ENCODE measurements at regions not wholly inside any gene's neighbourhood (a gene's known extent, or its start where the extent isn't known, plus 50 kb on each side); places are given as distances from the start of the nearest gene placed in this dataset.

GRCh38 chr1:193939585-193939984 is 753.2 kb upstream of the B3GALT2 start:
- TF ChIP-seq GATA3 (IDR thresholded peaks at IDR 0.05; ENCODE audit: low read depth, low read length) = no peak
- TF ChIP-seq GATA2 (IDR thresholded peaks at IDR 0.05; ENCODE audit: low read depth, low read length) = no peak

- TF ChIP-seq GATA3 (IDR thresholded peaks at IDR 0.05; ENCODE audit: low read depth, low read length) (no peak), GATA2 (IDR thresholded peaks at IDR 0.05; ENCODE audit: low read depth, low read length) (no peak)
Observed at GRCh38 chr1:193937308-193937707, 750.9 kb upstream of the B3GALT2 start.

- TF ChIP-seq GATA3 (IDR thresholded peaks at IDR 0.05; ENCODE audit: low read depth, low read length) (no peak), GATA2 (IDR thresholded peaks at IDR 0.05; ENCODE audit: low read depth, low read length) (no peak)
Observed at GRCh38 chr1:193932979-193933378, 746.6 kb upstream of the B3GALT2 start.

GRCh38 chr1:193931356-193931755 is 744.9 kb upstream of the B3GALT2 start:
- no peak for TF ChIP-seq GATA2 (IDR thresholded peaks at IDR 0.05; ENCODE audit: low read depth, low read length)
- no peak for TF ChIP-seq GATA3 (IDR thresholded peaks at IDR 0.05; ENCODE audit: low read depth, low read length)

- TF ChIP-seq GATA3 (IDR thresholded peaks at IDR 0.05; ENCODE audit: low read depth, low read length) = no peak
- TF ChIP-seq GATA2 (IDR thresholded peaks at IDR 0.05; ENCODE audit: low read depth, low read length) = no peak
Observed at GRCh38 chr1:193929374-193930033, 743.1 kb upstream of the B3GALT2 start.

- TF ChIP-seq GATA2 (IDR thresholded peaks at IDR 0.05; ENCODE audit: low read depth, low read length) (no peak), GATA3 (IDR thresholded peaks at IDR 0.05; ENCODE audit: low read depth, low read length) (no peak)
Observed at GRCh38 chr1:193927550-193927949, 741.1 kb upstream of the B3GALT2 start.

GRCh38 chr1:193926956-193927355 is 740.5 kb upstream of the B3GALT2 start:
- TF ChIP-seq GATA3 (IDR thresholded peaks at IDR 0.05; ENCODE audit: low read depth, low read length) (no peak), GATA2 (IDR thresholded peaks at IDR 0.05; ENCODE audit: low read depth, low read length) (no peak)

- TF ChIP-seq GATA3 (IDR thresholded peaks at IDR 0.05; ENCODE audit: low read depth, low read length) = no peak
- no peak for TF ChIP-seq GATA2 (IDR thresholded peaks at IDR 0.05; ENCODE audit: low read depth, low read length)
Observed at GRCh38 chr1:193919827-193920226, 733.4 kb upstream of the B3GALT2 start.

- no peak for TF ChIP-seq GATA3 (IDR thresholded peaks at IDR 0.05; ENCODE audit: low read depth, low read length)
- TF ChIP-seq GATA2 (IDR thresholded peaks at IDR 0.05; ENCODE audit: low read depth, low read length) = no peak
Observed at GRCh38 chr1:193916452-193916851, 730.0 kb upstream of the B3GALT2 start.

- TF ChIP-seq GATA2 (IDR thresholded peaks at IDR 0.05; ENCODE audit: low read depth, low read length) (no peak), GATA3 (IDR thresholded peaks at IDR 0.05; ENCODE audit: low read depth, low read length) (no peak)
Observed at GRCh38 chr1:193914871-193915270, 728.5 kb upstream of the B3GALT2 start.

- TF ChIP-seq GATA2 (IDR thresholded peaks at IDR 0.05; ENCODE audit: low read depth, low read length) (no peak), GATA3 (IDR thresholded peaks at IDR 0.05; ENCODE audit: low read depth, low read length) (no peak)
Observed at GRCh38 chr1:193909406-193910082, 723.1 kb upstream of the B3GALT2 start.

GRCh38 chr1:193905288-193906085 is 719.1 kb upstream of the B3GALT2 start:
- TF ChIP-seq GATA3 (IDR thresholded peaks at IDR 0.05; ENCODE audit: low read depth, low read length) (no peak), GATA2 (IDR thresholded peaks at IDR 0.05; ENCODE audit: low read depth, low read length) (no peak)

- no peak for TF ChIP-seq GATA2 (IDR thresholded peaks at IDR 0.05; ENCODE audit: low read depth, low read length)
- TF ChIP-seq GATA3 (IDR thresholded peaks at IDR 0.05; ENCODE audit: low read depth, low read length) = no peak
Observed at GRCh38 chr1:193891788-193892187, 705.4 kb upstream of the B3GALT2 start.

GRCh38 chr1:193890935-193891334 is 704.5 kb upstream of the B3GALT2 start:
- TF ChIP-seq GATA3 (IDR thresholded peaks at IDR 0.05; ENCODE audit: low read depth, low read length) = no peak
- TF ChIP-seq GATA2 (IDR thresholded peaks at IDR 0.05; ENCODE audit: low read depth, low read length) = no peak
